Pancreas (tissue), 10 donors: ENCODE measurements at regions not wholly inside any gene's neighbourhood (a gene's known extent, or its start where the extent isn't known, plus 50 kb on each side); places are given as distances from the start of the nearest gene placed in this dataset.

Experiments used
- ATAC-seq, 4 donors: fragments of 200-7000 bp; cut with Tn5 transposase; one replicate each; pipeline versions ENCODE4 v1.8.0 to v1.9.1; 2020; ENCODE audit warnings: mild to moderate bottlenecking in 4 of 4, moderate library complexity in 4 of 4
- DNase-seq, 6 donors: peaks; one replicate each; pipeline ENCODE4 v3.0.0-alpha.2; 2020
- FAIRE-seq: peaks from 2 replicates; lab custom pipeline; 2012; peaks lifted over from hg19 to GRCh38; lab: Jason Lieb, UNC
- H3K27ac ChIP-seq, 4 donors: fragments of 200-600 bp; sonication (generic); 1 replicate in 3 of 4; 2 replicates in 1 of 4; pipeline versions ENCODE4 v1.5.0 to v1.8.0; 2020
- H3K27me3 ChIP-seq, 4 donors: fragments of 200-600 bp; one replicate each; pipeline ENCODE4 v1.8.0; 2021
- H3K36me3 ChIP-seq, 3 donors: fragments of 200-600 bp; sonication (generic) in 1 of 3; one replicate each; pipeline versions ENCODE4 v1.5.0 to v1.8.0; 2020 to 2021
- H3K4me1 ChIP-seq, 3 donors: fragments of 200-600 bp; one replicate each; pipeline ENCODE4 v1.8.0; 2021
- H3K4me3 ChIP-seq, 4 donors: fragments of 200-600 bp; sonication (generic) in 2 of 4; one replicate each; pipeline versions ENCODE4 v1.5.0 to v1.8.0; 2020 to 2021
- H3K9me3 ChIP-seq, 4 donors: fragments of 200-600 bp; one replicate each; pipeline ENCODE4 v1.8.0; 2021
- CTCF ChIP-seq, 4 donors: fragments of 200-600 bp; sonication (generic) in 3 of 4; IDR thresholded peaks; one replicate each; pipeline versions ENCODE4 v1.5.0 to v1.8.0; 2021; ENCODE audit warnings: antibody characterized with exemption in 4 of 4
- WGBS, 2 donors: extraction: QIAGEN DNeasy Blood & Tissue Kit; methylation state at CpG; one replicate each; pipeline ENCODE4 v1.1.7; 2013; 5-methylcytosine and 5-hydroxymethylcytosine counted together
- intact Hi-C, 3 donors: fragments of 100-400 bp; cut with DNase I; formaldehyde crosslinking; loops; one replicate each; pipeline versions ENCODE4 v1.11.1 to v1.14.2; 2022
- donor health status: healthy with polysubstance abuse.
- donor health status: DM: no; HTN: no; CAD: no; lungs with moderate emphysema.
- donor health status: DM: no; HTN: no; CAD: no.
- donor health status: control.
- donor health status: control.
- donor health status: Bipolar disorder and iron deficiency.
- donor health status: DM: yes; HTN: yes; CAD: no.
- donor health status: DM: no; HTN: no; CAD: no.
- donor health status: DM: no; HTN: no; CAD: no.
- donor health status: DM: yes; HTN: yes; CAD: no.

GRCh38 chr5:148938522-148938882 is 112.1 kb downstream of the ADRB2 start:
- ATAC-seq (no peak), FAIRE-seq (no peak), DNase-seq (no peak)
- no peak overlapping the region for H3K4me3 ChIP-seq
- WGBS, 2 donors, result 95 to 97% methylated on average over 3 of the region's 3 CpGs
- no peaks in the 10 kb centered on the region for H3K36me3 ChIP-seq
- H3K4me1 ChIP-seq, result peaks cover 0 to 24% (median 0%) of the 10 kb centered on the region in 3 donors
- H3K9me3 ChIP-seq, result no peaks in the 10 kb centered on the region
- intact Hi-C loops, result no loop called here
- no peak for TF ChIP-seq CTCF (IDR thresholded peaks at IDR 0.05)
- no peak overlapping the region for H3K27ac ChIP-seq
- H3K27me3 ChIP-seq, result no peaks in the 10 kb centered on the region

- FAIRE-seq (no peak), ATAC-seq (peak in 1 of 4 donors; percentile 9), DNase-seq (no peak)
- no peaks in the 10 kb centered on the region for H3K9me3 ChIP-seq
- peaks cover 0 to 17% (median 0%) of the 10 kb centered on the region in 3 donors for H3K4me1 ChIP-seq
- no peaks in the 10 kb centered on the region for H3K36me3 ChIP-seq
- intact Hi-C loops, result no loop called here
- H3K27me3 ChIP-seq, result no peaks in the 10 kb centered on the region
- H3K27ac ChIP-seq, result no peak overlapping the region
- no peak for TF ChIP-seq CTCF (IDR thresholded peaks at IDR 0.05)
- WGBS, 2 donors, result 92 to 94% methylated on average over 1 of the region's 1 CpG
- no peak overlapping the region for H3K4me3 ChIP-seq
These were observed 113.3 kb downstream of the ADRB2 start for GRCh38 chr5:148939676-148940075.

- DNase-seq (no peak), ATAC-seq (no peak)
- H3K4me3 ChIP-seq, result no peak overlapping the region
These were observed 115.4 kb downstream of the ADRB2 start for GRCh38 chr5:148941810-148942209.

GRCh38 chr5:148949841-148950470 is 112.9 kb downstream of the SH3TC2 start:
- 76 to 92% methylated on average over 4 of the region's 4 CpGs for WGBS, 2 donors
- H3K4me3 ChIP-seq, result no peak overlapping the region
- H3K36me3 ChIP-seq, result no peaks in the 10 kb centered on the region
- H3K9me3 ChIP-seq, result no peaks in the 10 kb centered on the region
- H3K27me3 ChIP-seq, result no peaks in the 10 kb centered on the region
- DNase-seq, result no peak
- TF ChIP-seq CTCF (IDR thresholded peaks at IDR 0.05), result no peak
- intact Hi-C loops, result no loop called here
- no peak overlapping the region for H3K27ac ChIP-seq
- H3K4me1 ChIP-seq, result no peaks in the 10 kb centered on the region
- no peak for FAIRE-seq
- peak in 1 of 4 donors; percentile 27 for ATAC-seq

More at GRCh38 chr5:148941810-148942209, 115.4 kb downstream of the ADRB2 start:
- Histone ChIP-seq H3K9me3 (no peaks in the 10 kb centered on the region), H3K36me3 (no peaks in the 10 kb centered on the region), H3K27ac (no peak overlapping the region), H3K27me3 (no peaks in the 10 kb centered on the region), H3K4me1 (peaks cover 0 to 10% (median 0%) of the 10 kb centered on the region in 3 donors)
- TF ChIP-seq CTCF (IDR thresholded peaks at IDR 0.05), result no peak
- intact Hi-C loops, result no loop called here
- FAIRE-seq, result no peak
- 0 to 36% methylated on average over 1 of the region's 1 CpG for WGBS, 2 donors

- Histone ChIP-seq H3K4me1 (no peaks in the 10 kb centered on the region), H3K4me3 (no peak overlapping the region), H3K9me3 (no peaks in the 10 kb centered on the region), H3K36me3 (no peaks in the 10 kb centered on the region), H3K27me3 (no peaks in the 10 kb centered on the region), H3K27ac (no peak overlapping the region)
- DNase-seq (no peak), FAIRE-seq (no peak), ATAC-seq (no peak)
- no peak for TF ChIP-seq CTCF (IDR thresholded peaks at IDR 0.05)
- intact Hi-C loops, result no loop called here
- WGBS, 2 donors, result 71 to 77% methylated on average over 2 of the region's 2 CpGs
These were observed 112.4 kb downstream of the SH3TC2 start for GRCh38 chr5:148950471-148950863.
